ENCODE measurements at regions not wholly inside any gene's neighbourhood (a gene's known extent, or its start where the extent isn't known, plus 50 kb on each side); places are given as distances from the start of the nearest gene placed in this dataset.

DNA sequence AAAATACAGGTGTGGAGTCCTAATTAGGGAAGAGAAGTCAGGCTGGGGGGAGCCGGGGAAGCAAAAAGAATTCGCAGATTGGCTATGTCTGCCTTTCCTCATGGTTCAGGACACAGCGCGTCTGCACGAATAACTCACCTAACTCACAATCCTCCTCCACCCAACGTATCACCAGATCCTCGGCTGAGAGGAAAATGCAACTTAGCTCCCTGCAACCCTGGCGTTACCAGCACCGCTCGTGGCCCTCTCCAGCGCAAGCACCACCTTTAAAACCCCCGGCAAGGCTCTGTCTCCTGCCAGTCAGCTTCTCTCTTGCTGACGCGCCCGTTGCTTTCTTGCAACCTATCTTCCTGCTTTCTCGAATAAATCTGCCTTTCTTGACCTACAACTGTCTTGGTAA, 49.8 kb upstream of the METRNL start:
- Mint-ChIP-seq H3K36me3 (ENCODE audit: insufficient read depth, unreplicated experiment) (peaks cover 25% of the 10 kb centered on the region), H3K27me3 (ENCODE audit: insufficient read depth, unreplicated experiment) (no peaks in the 10 kb centered on the region), H3K9me3 (ENCODE audit: unreplicated experiment) (no peaks in the 10 kb centered on the region), H3K4me1 (ENCODE audit: insufficient read depth, unreplicated experiment) (no peaks in the 10 kb centered on the region), H3K27ac (ENCODE audit: low read depth, unreplicated experiment) (no peak overlapping the region), H3K4me3 (ENCODE audit: unreplicated experiment) (no peak overlapping the region)
- ChIA-PET POLR2A (no interaction called here), CTCF (interaction anchor here (1.0 kb wide), 1 partner anchor 11 kb away, joined by 3 read pairs; no protein-coding TSS in a partner anchor)
- no TSS peak for BruUV-seq (replicated peaks)
- no peak for DNase-seq (ENCODE audit: unreplicated experiment)
- TF ChIP-seq, protein P1, sequence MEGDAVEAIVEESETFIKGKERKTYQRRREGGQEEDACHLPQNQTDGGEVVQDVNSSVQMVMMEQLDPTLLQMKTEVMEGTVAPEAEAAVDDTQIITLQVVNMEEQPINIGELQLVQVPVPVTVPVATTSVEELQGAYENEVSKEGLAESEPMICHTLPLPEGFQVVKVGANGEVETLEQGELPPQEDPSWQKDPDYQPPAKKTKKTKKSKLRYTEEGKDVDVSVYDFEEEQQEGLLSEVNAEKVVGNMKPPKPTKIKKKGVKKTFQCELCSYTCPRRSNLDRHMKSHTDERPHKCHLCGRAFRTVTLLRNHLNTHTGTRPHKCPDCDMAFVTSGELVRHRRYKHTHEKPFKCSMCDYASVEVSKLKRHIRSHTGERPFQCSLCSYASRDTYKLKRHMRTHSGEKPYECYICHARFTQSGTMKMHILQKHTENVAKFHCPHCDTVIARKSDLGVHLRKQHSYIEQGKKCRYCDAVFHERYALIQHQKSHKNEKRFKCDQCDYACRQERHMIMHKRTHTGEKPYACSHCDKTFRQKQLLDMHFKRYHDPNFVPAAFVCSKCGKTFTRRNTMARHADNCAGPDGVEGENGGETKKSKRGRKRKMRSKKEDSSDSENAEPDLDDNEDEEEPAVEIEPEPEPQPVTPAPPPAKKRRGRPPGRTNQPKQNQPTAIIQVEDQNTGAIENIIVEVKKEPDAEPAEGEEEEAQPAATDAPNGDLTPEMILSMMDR (IDR thresholded peaks at IDR 0.05; ENCODE audit: unreplicated experiment), result no peak
- intact Hi-C loops (cut with micrococcal nuclease), result no loop called here
